Right renal cortex interstitium (tissue), 3 donors: ENCODE measurements at regions not wholly inside any gene's neighbourhood (a gene's known extent, or its start where the extent isn't known, plus 50 kb on each side); places are given as distances from the start of the nearest gene placed in this dataset.
"Not testable (repeated sequence)": the region's sequence is repeated elsewhere in the genome, so short reads cannot be mapped to it uniquely, and the experiment has no call there.

Experiments used
- DNase-seq, 3 donors: peaks; one replicate each; pipeline ENCODE4 v3.0.0-alpha.2; 2013; ENCODE audit warnings: low read depth in 3 of 3, low spot score in 2 of 3

DNA sequence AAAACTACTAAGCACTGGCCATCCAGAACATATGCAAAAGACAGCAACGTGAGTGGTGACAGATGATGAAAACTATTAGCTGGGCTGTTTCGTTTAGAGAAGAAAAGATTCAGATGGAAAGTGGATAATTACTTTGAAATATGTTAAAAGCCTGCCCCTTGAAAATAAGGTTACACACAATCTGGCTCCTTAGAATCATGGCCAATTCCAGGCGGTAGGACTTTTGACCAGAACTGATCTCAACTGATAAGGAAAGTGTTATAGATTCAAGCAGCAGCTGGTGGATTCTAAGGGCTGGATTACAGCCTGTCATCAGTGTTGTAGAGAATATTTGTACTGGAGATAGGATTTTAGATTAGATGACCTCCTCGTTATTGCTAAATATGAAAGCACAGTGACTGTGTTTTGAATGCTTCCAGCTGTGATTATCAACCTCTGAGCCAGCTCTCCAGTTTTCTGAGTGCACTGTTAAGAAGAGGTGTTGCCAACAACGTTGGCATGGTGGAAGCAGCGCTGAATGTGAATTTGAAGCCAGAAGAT is 75.1 kb downstream of the KBTBD2 start:
- peak; percentile 4 to 36 (median 21) for DNase-seq

GRCh38 chr7:32814779-32815178 is 76.8 kb downstream of the KBTBD2 start:
- not testable (repeated sequence) for DNase-seq

- no peak for DNase-seq
Observed at GRCh38 chr7:32809871-32810270, 81.7 kb downstream of the KBTBD2 start.

- DNase-seq = no peak
Observed at GRCh38 chr7:32809347-32809746, 82.2 kb downstream of the KBTBD2 start.

DNA sequence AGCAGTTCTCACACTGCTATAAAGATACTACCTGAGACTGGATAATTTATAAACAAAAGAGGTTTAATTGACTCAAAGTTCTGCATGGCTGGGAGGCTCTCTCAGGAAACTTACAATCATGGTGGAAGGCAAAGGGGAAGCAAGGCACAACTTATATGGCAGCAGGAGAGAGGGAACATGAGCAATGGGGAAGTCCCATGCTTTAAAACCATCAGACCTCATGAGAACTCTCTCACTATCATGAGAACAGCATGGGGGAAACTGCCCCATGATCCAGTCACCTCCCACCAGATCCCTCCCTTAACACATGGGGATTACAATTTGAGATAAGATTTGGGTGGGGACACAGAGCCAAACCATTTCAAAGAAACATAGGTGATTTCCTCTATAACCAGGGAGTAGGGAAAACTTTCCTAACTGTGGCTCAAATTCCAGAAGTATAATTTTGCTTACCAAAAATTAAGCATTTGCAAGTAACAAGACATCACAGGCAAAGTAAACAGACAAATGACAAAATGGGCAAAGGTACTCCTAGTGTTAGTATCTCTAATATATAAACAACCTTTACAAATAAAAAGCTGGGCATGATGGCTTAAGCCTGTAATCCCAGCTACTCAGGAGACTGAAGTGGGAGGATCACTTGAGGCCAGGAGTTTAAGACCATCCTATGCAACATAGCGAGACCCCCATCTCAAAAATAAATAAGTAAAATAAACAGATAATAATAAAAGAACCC is 88.0 kb downstream of the KBTBD2 start:
- DNase-seq = no peak

- DNase-seq = no peak
Observed at GRCh38 chr7:32802305-32802910, 89.2 kb downstream of the KBTBD2 start.

DNA sequence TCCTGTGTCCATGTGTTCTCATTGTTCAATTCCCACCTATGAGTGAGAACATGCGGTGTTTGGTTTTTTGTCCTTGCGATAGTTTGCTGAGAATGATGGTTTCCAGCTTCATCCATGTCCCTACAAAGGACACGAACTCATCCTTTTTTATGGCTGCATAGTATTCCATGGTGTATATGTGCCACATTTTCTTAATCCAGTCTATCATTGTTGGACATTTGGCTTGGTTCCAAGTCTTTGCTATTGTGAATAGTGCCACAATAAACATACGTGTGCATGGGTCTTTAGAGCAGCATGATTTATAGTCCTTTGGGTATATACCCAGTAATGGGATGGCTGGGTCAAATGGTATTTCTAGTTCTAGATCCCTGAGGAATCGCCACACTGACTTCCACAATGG is 98.5 kb downstream of the KBTBD2 start:
- DNase-seq = not testable (repeated sequence)

- DNase-seq = not testable (repeated sequence)
Observed at GRCh38 chr7:32790766-32791430, 100.7 kb downstream of the KBTBD2 start.

DNA sequence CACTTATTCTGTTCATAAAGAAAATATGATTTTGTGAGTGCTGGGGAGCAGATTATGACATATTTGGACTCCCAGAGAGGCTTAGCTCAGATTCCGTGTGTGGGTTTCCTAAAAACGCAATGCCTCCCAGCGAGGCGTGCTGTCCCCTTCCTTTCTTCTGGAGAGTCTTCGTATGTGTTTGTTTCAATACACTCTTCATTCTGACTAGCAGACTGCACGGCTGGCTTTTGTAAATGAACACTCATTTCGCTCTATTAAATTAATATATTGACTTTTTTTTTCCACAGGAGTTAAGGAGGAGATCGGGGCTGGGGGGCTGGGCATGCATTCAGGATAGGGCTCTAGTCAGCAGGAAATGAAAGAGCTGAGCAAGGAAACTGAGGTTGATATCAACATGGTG is 102.3 kb downstream of the KBTBD2 start:
- not testable (repeated sequence) for DNase-seq

DNA sequence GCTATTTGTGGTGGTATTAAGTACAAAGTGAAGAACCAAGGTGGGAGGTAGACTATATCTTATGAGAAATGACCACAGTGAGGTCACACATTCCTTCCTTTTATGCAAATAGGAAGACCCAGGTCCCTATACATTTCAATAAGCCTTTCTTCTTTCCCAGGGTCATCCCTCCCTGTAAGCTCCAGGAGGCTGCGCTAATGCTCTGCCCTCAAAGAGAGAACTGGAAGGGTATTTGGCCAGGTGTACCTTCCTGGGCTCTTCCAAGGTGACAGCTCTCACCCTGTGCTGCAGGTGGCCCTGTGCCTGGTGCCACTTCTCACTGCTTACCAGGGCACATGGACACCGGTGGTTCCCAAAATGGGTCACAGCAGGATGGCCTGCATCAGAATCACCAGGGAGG is 103.4 kb downstream of the KBTBD2 start:
- DNase-seq = not testable (repeated sequence)

DNA sequence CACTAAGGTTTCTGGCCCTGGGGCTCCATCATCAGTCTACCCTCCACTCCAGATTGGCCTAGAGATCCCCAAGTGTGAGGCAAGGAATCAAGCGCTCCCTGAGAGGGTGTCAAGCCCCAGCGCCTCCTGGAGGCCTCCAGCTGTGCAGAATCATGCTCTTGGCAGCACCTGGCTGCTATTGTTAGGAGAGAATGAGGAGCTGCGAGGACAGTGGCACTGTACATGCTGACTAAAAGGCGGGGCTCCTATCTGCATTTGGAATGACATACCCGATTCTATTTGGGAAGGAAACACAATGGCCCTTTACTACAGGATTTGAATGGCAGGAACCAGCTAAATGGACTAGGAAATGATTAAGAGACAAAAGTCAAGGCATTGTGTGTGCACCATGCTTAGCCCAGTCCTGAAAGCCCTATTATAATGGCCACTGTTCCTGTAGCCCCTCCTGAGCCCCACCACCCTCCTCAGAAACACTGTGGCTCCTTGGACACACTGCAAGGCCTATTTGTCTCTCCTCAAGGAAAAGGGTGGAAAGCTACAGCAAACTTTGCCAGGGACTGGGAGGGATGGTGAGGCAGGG is 106.1 kb downstream of the KBTBD2 start:
- DNase-seq = not testable (repeated sequence)

GRCh38 chr7:32779895-32780294 is 111.7 kb downstream of the KBTBD2 start:
- not testable (repeated sequence) for DNase-seq

DNA sequence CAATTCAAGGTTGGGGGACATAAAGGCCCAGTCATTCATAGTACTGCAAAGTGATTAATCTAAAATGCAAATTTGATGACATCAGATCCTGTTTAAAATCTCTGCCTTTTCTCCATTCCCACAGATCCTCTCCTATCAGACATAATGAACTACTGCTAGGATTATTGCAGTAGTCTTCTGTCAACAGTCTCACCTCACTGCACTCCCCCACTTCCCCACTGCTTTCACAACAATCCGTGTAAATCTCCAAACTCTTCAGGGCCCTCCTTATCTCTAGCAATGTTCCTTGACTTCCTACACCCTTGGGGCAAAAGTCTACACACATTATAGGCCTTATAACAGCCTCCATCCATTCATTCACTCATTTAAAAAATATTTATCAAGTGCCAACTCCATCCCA is 112.4 kb downstream of the KBTBD2 start:
- DNase-seq = no peak

GRCh38 chr7:32777041-32777666 is 114.4 kb downstream of the KBTBD2 start:
- not testable (repeated sequence) for DNase-seq

GRCh38 chr7:32776318-32776717 is 115.2 kb downstream of the KBTBD2 start:
- not testable (repeated sequence) for DNase-seq

DNA sequence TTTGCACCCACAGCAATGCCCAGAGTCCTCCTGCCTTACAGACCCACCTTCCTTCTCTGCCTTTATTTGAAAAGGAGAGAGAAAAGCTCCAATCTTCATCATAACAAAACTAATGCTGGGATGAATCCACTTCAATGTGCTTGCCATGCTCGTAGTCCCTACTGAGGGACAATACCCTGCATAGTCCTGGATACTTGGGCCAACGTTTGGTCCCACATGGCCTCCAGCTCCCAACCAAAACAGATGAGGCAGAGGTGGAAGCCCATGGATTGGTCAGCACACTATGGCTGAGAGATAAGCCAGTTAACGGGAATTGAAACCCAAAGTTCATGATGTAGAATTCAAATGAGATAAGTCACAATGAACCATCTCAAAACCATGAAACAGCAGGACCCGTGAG is 115.8 kb downstream of the KBTBD2 start:
- not testable (repeated sequence) for DNase-seq

DNA sequence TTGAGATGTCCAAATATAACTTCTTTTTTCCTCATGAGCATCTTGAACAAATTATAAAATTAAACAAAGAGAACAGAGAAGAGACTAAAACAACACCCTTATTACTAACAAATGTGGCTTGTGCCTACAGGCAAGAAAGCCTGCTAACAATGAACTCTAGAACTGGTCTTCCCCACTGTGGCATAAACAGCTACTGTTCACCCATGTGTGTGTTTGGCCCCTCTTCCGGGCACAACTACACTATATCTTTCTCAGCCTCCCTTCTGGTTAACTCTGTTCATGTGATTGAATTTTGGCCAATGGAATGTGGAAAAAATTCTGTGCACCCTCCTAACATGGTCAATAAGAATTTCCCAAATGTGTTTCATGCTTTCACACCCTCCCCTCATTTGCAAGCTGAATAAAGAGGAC is 117.0 kb downstream of the KBTBD2 start:
- no peak for DNase-seq

DNA sequence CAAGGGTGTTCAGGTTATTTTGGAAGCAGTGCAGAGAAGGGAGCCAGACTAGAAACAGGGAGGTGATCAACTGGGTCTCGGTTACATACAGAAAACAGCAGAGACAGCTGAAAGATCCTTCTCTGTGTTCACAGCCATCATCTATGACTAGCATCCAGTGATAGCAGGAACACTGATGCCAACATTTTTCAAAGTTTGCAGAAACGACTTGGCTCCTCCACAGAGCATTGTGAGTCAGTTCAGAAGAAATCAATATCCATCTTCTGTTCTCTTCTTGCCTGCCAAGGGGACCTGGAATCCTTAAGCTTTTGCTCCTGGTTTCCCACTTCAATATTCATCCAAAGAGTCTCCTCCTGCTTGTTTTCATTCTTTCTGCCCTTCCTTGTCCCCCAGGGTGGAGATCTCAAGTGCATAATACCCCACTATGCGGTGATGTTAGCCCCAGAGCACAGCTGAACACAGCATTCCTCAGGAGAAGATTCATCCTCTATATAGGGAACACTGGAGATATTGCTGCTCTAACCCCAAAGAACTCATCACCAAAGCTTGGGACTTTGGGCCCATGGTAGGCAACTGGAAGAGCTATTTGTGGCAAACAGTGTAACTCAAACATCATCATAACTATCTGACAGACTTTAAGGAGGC is 122.6 kb downstream of the KBTBD2 start:
- not testable (repeated sequence) for DNase-seq

DNA sequence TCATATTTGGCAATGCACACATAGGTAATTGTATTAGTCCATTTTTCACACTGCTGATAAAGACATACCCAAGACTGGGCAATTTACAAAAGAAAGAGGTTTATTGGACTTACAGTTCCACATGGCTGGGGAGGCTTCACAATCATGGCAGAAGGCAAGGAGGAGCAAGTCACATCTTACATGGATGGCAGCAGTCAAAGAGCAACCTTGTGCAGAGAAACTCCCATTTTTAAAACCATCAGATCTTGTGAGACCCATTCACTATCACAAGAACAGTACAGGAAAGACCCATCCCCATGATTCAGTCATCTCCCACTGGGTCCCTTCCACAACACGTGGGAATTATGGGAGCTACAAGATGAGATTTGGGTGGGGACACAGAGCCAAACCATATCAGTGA is 123.2 kb downstream of the KBTBD2 start:
- not testable (repeated sequence) for DNase-seq

DNA sequence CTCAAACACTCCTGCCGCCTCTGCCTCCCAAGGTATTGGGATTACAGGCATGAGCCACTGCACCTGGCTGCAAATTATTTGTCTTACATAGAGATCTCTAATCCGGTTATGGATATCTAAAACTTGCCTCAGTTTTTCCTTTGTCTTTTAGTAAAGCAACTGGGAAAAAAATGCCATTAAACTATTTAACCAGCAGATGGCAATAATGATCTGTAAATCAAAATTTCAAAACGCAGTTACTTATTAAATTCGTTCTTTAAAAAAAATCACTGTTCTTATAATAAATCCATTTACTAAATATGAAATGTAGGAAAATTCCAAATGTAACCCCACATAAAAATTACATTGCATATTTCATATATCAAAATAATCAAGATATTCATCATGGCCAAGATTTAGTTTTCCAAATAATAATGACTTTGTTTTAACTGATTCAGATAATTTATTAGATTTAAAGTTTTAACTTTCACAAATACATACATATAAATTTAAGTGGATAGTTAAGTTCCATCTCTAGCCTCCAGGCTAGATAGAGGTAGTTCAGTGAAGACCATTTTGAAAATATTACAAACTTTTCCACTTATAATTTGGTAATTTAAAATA is 125.8 kb downstream of the KBTBD2 start:
- DNase-seq = not testable (repeated sequence)
